HG02588 (cell line): ENCODE measurements at regions not wholly inside any gene's neighbourhood (a gene's known extent, or its start where the extent isn't known, plus 50 kb on each side); places are given as distances from the start of the nearest gene placed in this dataset.
"Not testable (repeated sequence)": the region's sequence is repeated elsewhere in the genome, so short reads cannot be mapped to it uniquely, and the experiment has no call there.

ENCODE experiments used
- ATAC-seq: cut with Tn5 transposase; IDR thresholded peaks from one replicate; pipeline ENCODE4 v1.9.1; 2021; ENCODE audit warnings: mild to moderate bottlenecking, moderate library complexity; ENCODE audit not compliant: unreplicated experiment

DNA sequence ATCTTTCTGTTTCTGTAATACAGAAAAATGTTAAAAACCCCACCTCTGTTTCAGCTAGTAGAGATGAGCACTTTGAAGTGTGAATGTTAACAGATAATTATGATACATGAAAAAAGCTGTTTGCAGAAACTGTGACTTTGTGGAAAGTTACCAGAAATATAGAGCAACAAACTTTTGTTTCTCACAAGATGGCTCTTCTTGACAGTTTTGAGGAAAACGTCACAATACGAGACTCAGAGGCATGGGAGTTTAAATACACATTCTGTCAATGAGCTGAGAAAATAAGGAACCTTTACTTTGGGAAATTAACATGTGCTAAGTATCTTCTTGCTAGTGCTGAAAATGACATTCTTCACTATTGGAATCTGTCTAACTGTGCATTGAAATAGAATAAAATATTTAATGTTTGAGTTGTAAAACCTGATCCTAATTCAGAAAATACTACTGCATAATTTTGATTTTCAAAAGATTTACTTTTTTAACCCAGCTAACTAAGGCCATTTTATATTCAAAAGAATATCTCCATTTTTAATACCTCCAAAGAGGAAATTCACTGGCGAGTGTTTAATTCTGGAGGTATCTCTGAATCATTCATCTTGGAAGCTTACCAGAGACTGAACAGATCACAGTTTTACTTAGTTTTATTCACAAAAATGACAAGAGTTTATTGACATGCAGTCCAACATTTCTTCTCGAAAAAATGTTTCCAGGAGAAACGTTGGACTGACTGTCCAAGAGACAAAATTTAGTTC is 308.9 kb upstream of the LRFN5 start:
- no peak for ATAC-seq

DNA sequence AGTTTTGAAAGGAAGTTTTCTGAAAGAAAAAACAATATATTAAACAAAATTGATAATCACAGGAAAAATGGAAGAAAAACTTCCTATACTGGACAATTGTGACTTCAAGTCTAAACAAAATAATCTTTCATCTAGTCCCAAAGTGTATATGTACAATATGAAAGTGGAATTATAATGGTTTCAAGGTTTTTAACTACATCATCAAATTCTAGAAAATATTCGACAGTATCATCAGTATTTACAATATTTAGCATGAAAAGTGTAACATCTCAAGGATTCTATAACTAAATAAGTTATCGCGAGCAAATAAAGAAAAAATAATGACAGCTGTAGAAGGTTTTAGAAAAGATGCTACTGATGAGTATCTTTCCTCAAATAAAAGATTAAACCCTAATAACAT is 310.9 kb upstream of the LRFN5 start:
- ATAC-seq, result no peak

DNA sequence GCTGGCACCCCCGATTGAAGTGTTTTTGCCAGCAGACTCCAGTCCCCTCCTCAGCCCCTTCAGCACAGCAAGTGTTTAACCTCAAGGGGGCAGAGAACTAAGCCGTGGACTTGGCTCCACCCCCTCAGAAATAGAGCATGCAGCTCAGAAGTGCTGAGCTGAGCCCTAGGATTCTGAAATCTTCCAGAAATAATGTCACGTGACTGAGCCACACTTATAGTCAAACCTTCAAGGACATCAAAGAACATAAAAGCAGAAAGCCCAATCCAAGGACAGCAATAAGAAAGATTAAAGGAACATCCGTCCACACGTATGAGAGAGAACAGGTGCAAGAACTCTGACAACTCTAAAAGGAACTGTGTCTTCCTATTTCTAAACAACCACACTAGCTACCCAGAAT is 317.7 kb upstream of the LRFN5 start:
- no peak for ATAC-seq

GRCh38 chr14:41285186-41285748 is 321.4 kb upstream of the LRFN5 start:
- ATAC-seq, result no peak

DNA sequence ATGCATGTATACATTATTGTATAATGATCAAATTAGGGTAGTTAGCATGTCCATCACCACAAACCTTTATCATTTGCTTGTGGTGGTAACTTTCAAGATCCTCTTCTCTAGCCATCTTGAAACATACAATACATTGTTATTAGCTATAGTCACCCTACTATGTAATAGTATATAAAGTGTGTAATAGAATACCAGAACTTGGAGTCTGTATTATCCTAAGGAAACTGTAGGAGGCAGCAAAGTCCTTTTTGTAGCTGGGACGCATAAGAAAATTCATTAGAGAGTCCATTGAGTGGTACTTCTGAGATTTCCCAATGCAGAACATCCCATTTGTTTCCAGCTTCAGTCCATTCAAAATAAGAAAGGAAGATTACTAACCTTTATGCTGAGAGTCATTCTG is 325.9 kb upstream of the LRFN5 start:
- ATAC-seq, result no peak

- ATAC-seq, result no peak
Measured at GRCh38 chr14:41277450-41277849, 329.2 kb upstream of the LRFN5 start.

DNA sequence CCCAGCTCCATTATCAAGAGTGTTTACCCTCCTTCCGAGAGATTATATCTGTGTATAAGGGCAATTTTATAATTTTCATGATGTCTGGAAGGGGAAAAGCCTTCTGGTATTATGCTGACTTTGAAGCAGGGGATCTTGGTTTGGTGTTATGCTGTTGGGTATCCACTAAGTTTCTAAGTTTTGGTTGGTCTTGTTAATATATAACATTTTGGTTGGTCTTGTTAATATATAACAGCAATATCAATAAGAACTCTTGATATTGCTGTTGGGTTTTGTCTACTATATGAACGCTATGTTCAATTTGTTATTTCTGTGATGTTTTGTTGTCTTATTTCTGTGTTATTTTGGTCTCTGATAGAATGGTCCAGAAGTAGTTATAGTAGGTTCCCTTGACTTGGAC is 349.2 kb upstream of the LRFN5 start:
- ATAC-seq, result no peak

GRCh38 chr14:41235466-41235865 is 371.2 kb upstream of the LRFN5 start:
- no peak for ATAC-seq

DNA sequence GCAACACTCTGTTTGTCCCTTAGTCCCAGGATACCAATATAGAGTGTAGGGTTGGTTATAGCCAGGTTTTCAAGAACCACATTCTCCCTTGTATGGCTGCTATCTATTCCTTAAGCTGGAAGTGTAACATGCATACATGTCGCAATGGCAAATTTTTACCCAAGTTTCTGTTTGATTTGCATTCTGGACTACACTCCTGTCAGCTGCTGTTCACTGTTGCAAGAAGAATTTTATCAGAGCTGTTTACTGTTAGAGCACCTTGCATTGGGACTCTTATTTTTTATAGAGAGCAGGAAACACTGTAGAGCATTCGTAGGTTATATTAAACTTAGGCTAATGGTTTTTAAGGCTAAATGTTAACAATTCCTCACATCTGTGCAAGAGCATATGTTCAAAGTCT is 376.0 kb upstream of the LRFN5 start:
- no peak for ATAC-seq

DNA sequence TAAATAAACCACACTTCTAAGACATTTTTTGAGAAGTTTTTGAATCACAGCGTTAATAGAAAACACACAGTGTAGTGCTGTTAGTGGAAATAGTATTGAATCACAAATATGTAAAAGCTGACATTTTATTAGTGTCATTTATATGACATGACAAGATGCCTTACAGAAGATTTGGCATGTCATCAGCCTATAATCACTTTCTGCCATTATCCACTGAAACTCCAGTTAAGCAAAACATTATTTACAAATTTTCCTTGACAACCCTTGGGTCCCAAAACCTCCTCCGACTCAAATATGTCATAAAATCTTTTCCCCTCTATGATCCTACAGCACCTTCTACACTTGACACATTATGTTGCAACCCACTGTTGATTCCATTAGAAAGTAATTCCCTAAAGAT is 376.9 kb upstream of the LRFN5 start:
- ATAC-seq, result no peak

- no peak for ATAC-seq
Measured at GRCh38 chr14:41225433-41225832, 381.2 kb upstream of the LRFN5 start.

- ATAC-seq, result no peak
Measured at GRCh38 chr14:41222581-41222980, 384.1 kb upstream of the LRFN5 start.

GRCh38 chr14:41214978-41215377 is 391.7 kb upstream of the LRFN5 start:
- ATAC-seq, result not testable (repeated sequence)

- ATAC-seq, result no peak
Measured at GRCh38 chr14:41201696-41202095, 405.0 kb upstream of the LRFN5 start.

DNA sequence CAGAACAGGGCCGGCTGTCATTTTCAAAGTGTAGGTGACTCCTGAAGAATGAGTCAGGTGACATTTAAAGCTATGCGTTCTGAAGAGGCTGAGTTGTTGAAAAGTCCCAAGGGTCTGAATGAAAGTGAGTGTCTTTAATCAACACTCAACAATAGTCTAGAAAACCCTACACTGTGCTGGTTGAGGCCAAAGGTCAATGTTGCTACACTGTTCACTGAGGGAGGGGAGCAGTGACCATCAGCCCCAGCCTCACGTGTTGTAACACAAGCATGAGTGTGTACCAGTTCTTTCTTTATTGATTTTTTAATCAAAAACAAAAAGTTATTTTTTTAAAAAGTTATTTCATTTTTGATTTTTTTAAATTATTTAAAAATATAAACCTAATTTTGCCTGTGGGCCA is 418.8 kb upstream of the LRFN5 start:
- no peak for ATAC-seq

DNA sequence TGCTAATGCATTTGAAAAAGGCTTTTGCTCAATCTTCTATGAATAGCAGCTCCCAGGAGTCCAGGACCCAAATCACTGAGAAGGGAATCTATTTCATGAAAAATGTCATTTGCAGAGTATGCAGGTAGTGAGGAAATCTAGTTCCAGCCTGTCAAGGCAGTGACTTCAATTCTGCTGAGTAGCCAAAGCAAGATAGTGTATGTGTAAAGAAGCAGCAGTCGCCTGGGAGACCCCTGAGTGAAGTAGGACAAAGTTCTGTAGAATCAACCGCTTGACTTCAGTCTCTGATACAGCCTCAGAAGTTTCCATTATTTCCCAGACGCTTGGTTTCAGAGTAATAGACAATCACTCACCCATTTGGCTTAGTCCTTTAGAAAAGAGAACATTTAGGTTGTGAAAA is 435.6 kb upstream of the LRFN5 start:
- ATAC-seq, result no peak

- no peak for ATAC-seq
Measured at GRCh38 chr14:41167040-41167439, 439.6 kb upstream of the LRFN5 start.

GRCh38 chr14:41154143-41154807 is 452.4 kb upstream of the LRFN5 start:
- ATAC-seq, result no peak

GRCh38 chr14:41146391-41146790 is 460.3 kb upstream of the LRFN5 start:
- no peak for ATAC-seq

GRCh38 chr14:41144370-41144769 is 462.3 kb upstream of the LRFN5 start:
- ATAC-seq, result no peak

DNA sequence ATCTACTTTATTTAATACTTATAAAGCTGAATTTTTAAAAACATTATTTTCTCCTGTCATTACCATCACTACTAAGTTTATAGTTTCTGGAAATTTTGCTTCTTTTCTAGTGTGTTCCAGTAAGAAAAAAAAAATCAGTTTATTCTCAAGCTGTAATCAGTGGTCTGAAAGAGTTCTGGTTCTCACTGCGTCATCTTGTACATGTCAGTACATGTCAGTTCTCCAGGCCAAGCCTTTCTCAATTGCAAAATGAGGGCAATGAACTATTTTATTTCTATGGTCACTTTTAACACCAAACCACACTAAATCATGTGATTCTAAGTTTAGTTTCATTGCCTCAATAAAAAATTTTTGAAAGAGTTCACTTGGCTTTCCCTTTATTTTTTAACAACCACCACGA is 468.9 kb upstream of the LRFN5 start:
- ATAC-seq, result no peak

GRCh38 chr14:41130274-41130673 is 476.4 kb upstream of the LRFN5 start:
- no peak for ATAC-seq
